Duodenal mucosa (tissue), 2 donors: ENCODE measurements at regions not wholly inside any gene's neighbourhood (a gene's known extent, or its start where the extent isn't known, plus 50 kb on each side); places are given as distances from the start of the nearest gene placed in this dataset.
"Not testable (repeated sequence)": the region's sequence is repeated elsewhere in the genome, so short reads cannot be mapped to it uniquely, and the experiment has no call there.

Source experiments
- H3K27ac ChIP-seq: one replicate; pipeline ENCODE4 v1.7.0; 2013; ENCODE audit warnings: low read depth, low read length
- H3K27me3 ChIP-seq, 2 donors: one replicate each; pipeline ENCODE4 v1.7.0; 2013; ENCODE audit warnings: low read length in 2 of 2, control low read depth in 1 of 2; ENCODE audit not compliant: insufficient read depth in 2 of 2, control insufficient read depth in 1 of 2
- H3K36me3 ChIP-seq, 2 donors: one replicate each; pipeline ENCODE4 v1.7.0; 2013; ENCODE audit warnings: low read length in 2 of 2, control low read depth in 1 of 2; ENCODE audit not compliant: insufficient read depth in 2 of 2, control insufficient read depth in 1 of 2
- H3K4me1 ChIP-seq, 2 donors: one replicate each; pipeline ENCODE4 v1.7.0; 2013; ENCODE audit warnings: low read length in 2 of 2, control low read depth in 1 of 2; ENCODE audit not compliant: insufficient read depth in 2 of 2, control insufficient read depth in 1 of 2
- H3K4me3 ChIP-seq, 2 donors: one replicate each; pipeline ENCODE4 v1.7.0; 2013; ENCODE audit warnings: low read length in 2 of 2, low read depth in 1 of 2
- H3K9ac ChIP-seq, 2 donors: one replicate each; pipeline ENCODE4 v1.7.0; 2013; ENCODE audit warnings: low read length in 2 of 2, low read depth in 1 of 2
- H3K9me3 ChIP-seq, 2 donors: one replicate each; pipeline ENCODE4 v1.7.0; 2013; ENCODE audit warnings: low read length in 2 of 2, control low read depth in 1 of 2; ENCODE audit not compliant: control insufficient read depth in 1 of 2

- no peaks in the 10 kb centered on the region for H3K27me3 ChIP-seq
- H3K4me3 ChIP-seq: no peak overlapping the region
- peaks cover 17 to 30% of the 10 kb centered on the region in 2 donors for H3K9me3 ChIP-seq
- no peaks in the 10 kb centered on the region for H3K4me1 ChIP-seq
- no peaks in the 10 kb centered on the region for H3K36me3 ChIP-seq
- no peak overlapping the region for H3K9ac ChIP-seq
- no peak overlapping the region for H3K27ac ChIP-seq
These were observed 103.7 kb upstream of the USP29 start for GRCh38 chr19:57016076-57016475.

- Histone ChIP-seq H3K27ac (no peak overlapping the region), H3K4me3 (no peak overlapping the region), H3K9ac (no peak overlapping the region), H3K36me3 (no peaks in the 10 kb centered on the region), H3K9me3 (peaks cover 17 to 30% of the 10 kb centered on the region in 2 donors), H3K27me3 (no peaks in the 10 kb centered on the region), H3K4me1 (no peaks in the 10 kb centered on the region)
These were observed 103.3 kb upstream of the USP29 start for GRCh38 chr19:57016491-57016890.

GRCh38 chr19:57025491-57025890 is 94.3 kb upstream of the USP29 start:
- no peaks in the 10 kb centered on the region for H3K4me1 ChIP-seq
- no peak overlapping the region for H3K4me3 ChIP-seq
- H3K27me3 ChIP-seq: no peaks in the 10 kb centered on the region
- H3K9ac ChIP-seq: no peak overlapping the region
- H3K27ac ChIP-seq: no peak overlapping the region
- H3K9me3 ChIP-seq: peaks cover 21 to 25% of the 10 kb centered on the region in 2 donors
- H3K36me3 ChIP-seq: no peaks in the 10 kb centered on the region

- no peak overlapping the region for H3K9ac ChIP-seq
- H3K36me3 ChIP-seq: no peaks in the 10 kb centered on the region
- peaks cover 21 to 25% of the 10 kb centered on the region in 2 donors for H3K9me3 ChIP-seq
- no peaks in the 10 kb centered on the region for H3K27me3 ChIP-seq
- H3K4me1 ChIP-seq: no peaks in the 10 kb centered on the region
- no peak overlapping the region for H3K4me3 ChIP-seq
- H3K27ac ChIP-seq: no peak overlapping the region
These were observed 93.3 kb upstream of the USP29 start for GRCh38 chr19:57026476-57026875.

GRCh38 chr19:57027360-57027759 is 92.4 kb upstream of the USP29 start:
- Histone ChIP-seq H3K36me3 (no peaks in the 10 kb centered on the region), H3K9me3 (peaks cover 20 to 21% of the 10 kb centered on the region in 2 donors), H3K27ac (no peak overlapping the region), H3K27me3 (no peaks in the 10 kb centered on the region), H3K9ac (no peak overlapping the region), H3K4me3 (no peak overlapping the region), H3K4me1 (no peaks in the 10 kb centered on the region)

GRCh38 chr19:57028804-57029525 is 90.8 kb upstream of the USP29 start:
- H3K4me3 ChIP-seq: no peak overlapping the region
- H3K27ac ChIP-seq: no peak overlapping the region
- peaks cover 14 to 17% of the 10 kb centered on the region in 2 donors for H3K9me3 ChIP-seq
- H3K27me3 ChIP-seq: no peaks in the 10 kb centered on the region
- H3K36me3 ChIP-seq: no peaks in the 10 kb centered on the region
- no peaks in the 10 kb centered on the region for H3K4me1 ChIP-seq
- H3K9ac ChIP-seq: no peak overlapping the region

- H3K9me3 ChIP-seq: peaks cover 15 to 17% of the 10 kb centered on the region in 2 donors
- H3K27me3 ChIP-seq: no peaks in the 10 kb centered on the region
- H3K27ac ChIP-seq: no peak overlapping the region
- no peak overlapping the region for H3K9ac ChIP-seq
- no peaks in the 10 kb centered on the region for H3K4me1 ChIP-seq
- no peak overlapping the region for H3K4me3 ChIP-seq
- no peaks in the 10 kb centered on the region for H3K36me3 ChIP-seq
These were observed 88.7 kb upstream of the USP29 start for GRCh38 chr19:57031106-57031505.

GRCh38 chr19:57033576-57033975 is 86.2 kb upstream of the USP29 start:
- Histone ChIP-seq H3K9ac (no peak overlapping the region), H3K27me3 (no peaks in the 10 kb centered on the region), H3K9me3 (peaks cover 15 to 17% of the 10 kb centered on the region in 2 donors), H3K4me1 (no peaks in the 10 kb centered on the region), H3K36me3 (no peaks in the 10 kb centered on the region), H3K4me3 (no peak overlapping the region), H3K27ac (no peak overlapping the region)

- no peaks in the 10 kb centered on the region for H3K27me3 ChIP-seq
- no peak overlapping the region for H3K9ac ChIP-seq
- H3K9me3 ChIP-seq: peaks cover 15 to 17% of the 10 kb centered on the region in 2 donors
- no peaks in the 10 kb centered on the region for H3K4me1 ChIP-seq
- H3K27ac ChIP-seq: no peak overlapping the region
- no peak overlapping the region for H3K4me3 ChIP-seq
- no peaks in the 10 kb centered on the region for H3K36me3 ChIP-seq
These were observed 85.2 kb upstream of the USP29 start for GRCh38 chr19:57034544-57034943.

GRCh38 chr19:57035740-57036139 is 84.0 kb upstream of the USP29 start:
- not testable (repeated sequence) for H3K4me3 ChIP-seq, H3K4me1 ChIP-seq, H3K27ac ChIP-seq, H3K36me3 ChIP-seq, H3K27me3 ChIP-seq, H3K9ac ChIP-seq
- H3K9me3 ChIP-seq: peaks cover 17% of the 10 kb centered on the region in 2 donors
